HG03097 (cell line): ENCODE measurements at regions not wholly inside any gene's neighbourhood (a gene's known extent, or its start where the extent isn't known, plus 50 kb on each side); places are given as distances from the start of the nearest gene placed in this dataset.
"Not testable (repeated sequence)": the region's sequence is repeated elsewhere in the genome, so short reads cannot be mapped to it uniquely, and the experiment has no call there.

Experiments
- ATAC-seq: cut with Tn5 transposase; IDR thresholded peaks from one replicate; pipeline ENCODE4 v1.9.1; 2021; ENCODE audit not compliant: unreplicated experiment, low FRiP score

DNA sequence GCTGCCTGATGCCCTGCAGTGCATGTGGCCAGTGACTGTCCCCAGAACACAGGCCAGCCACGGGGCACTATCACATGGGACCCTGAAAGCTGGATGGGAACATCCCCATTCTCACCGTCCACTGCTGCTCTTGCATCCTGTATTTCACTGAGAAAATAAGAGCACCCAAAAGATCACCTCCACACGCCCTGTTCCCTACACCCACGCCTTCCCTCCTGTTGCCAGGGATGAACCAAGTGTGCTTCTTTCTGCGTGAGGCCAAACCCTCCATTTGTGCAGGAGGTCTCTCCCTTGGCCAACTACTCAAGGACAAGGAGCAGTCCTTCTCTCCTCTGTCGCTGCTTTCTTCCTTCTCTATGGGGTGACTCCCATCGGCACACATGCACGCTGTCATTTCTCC is 118.3 kb downstream of the LRRC37A3 start:
- ATAC-seq = not testable (repeated sequence)

DNA sequence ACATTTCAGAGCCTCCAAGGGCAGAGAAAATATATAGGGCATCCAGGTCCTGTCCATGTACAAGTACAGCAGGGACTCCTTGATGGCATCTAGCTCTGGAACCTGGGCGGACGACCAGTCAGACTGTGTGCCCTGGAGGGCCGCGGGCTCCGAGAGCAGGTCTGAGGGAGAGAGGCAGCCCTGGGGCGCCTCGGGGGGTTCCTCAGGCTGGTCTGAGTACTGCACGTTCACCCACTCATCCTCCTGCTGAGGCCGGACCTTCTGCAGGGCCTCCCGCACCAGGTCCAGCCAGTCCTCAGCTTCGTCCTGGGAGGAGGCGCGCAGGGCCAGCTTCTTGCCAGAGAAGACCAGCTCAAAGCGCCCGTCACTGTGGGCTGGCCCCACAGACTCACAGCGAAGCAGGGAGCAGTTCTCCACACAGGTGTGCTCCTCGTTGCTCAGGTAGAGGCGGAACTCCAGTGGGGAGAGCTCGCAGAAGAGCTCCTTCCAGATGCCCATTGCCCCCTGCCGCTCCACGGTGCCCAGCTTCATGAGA is 118.8 kb downstream of the LRRC37A3 start:
- ATAC-seq = not testable (repeated sequence)

DNA sequence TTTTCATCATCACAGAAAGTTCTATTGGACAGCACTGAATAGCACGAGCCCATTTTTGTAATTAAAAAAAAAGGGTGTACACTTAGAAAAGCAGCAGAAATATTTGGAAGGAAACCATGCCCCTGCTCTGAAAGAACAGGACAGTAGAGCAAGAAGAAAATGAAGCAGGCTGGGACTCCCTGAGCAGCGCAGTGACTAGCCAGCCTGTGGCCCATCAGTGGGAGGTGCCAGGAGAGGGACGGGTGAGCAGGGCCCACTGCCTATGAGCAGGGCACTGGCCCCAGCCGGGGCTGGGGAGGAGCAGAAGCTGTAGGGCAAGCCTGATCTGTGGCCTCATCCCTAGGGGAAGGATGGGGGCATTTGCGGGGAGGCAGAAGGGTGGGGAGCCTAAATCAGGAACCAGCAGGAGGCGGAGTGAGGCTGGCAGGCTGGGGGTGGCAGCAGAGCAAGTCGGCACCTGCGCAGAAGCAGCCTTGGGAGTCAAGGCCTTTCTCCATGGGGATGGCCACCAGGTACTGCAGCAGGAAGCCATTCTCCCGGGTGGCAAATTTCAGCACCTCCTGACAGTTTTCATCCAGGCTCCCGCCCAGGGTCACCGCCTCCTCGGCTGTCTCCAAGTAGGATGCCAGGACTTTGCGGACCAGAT is 119.6 kb downstream of the LRRC37A3 start:
- not testable (repeated sequence) for ATAC-seq

DNA sequence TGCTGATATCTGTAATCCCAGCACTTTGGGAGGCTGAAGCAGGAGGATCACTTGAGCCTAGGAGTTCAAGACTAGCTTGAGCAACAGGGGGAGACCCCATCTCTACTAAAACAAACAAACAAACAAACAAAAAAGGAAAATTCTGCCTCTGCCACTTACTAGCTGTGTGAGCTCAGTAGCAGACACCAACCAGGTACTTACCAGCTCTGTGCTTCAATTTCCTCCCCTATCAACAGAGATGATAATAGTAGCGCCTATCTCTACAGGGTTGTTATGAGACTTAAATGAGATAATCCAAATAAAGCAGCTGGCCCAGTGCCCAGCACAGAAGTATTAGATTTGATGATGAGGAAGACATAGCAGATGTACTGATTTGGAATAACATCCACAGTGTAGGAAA is 120.3 kb downstream of the LRRC37A3 start:
- ATAC-seq = not testable (repeated sequence)

DNA sequence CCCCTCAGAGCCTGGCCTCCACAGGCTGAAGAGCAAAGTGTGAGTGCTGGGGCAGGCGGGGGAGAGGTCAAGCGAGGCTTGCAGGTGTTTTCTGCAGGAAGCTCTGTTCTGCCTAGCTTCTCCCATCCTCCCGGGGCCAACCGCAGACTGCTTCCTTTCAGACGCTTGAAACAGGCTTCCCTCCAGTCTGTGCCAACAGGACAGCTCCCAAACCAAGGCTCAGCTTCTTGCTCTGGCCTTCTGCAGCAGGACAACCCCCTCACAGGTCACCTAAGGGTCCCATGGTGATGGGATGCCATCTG is 120.8 kb downstream of the LRRC37A3 start:
- not testable (repeated sequence) for ATAC-seq

DNA sequence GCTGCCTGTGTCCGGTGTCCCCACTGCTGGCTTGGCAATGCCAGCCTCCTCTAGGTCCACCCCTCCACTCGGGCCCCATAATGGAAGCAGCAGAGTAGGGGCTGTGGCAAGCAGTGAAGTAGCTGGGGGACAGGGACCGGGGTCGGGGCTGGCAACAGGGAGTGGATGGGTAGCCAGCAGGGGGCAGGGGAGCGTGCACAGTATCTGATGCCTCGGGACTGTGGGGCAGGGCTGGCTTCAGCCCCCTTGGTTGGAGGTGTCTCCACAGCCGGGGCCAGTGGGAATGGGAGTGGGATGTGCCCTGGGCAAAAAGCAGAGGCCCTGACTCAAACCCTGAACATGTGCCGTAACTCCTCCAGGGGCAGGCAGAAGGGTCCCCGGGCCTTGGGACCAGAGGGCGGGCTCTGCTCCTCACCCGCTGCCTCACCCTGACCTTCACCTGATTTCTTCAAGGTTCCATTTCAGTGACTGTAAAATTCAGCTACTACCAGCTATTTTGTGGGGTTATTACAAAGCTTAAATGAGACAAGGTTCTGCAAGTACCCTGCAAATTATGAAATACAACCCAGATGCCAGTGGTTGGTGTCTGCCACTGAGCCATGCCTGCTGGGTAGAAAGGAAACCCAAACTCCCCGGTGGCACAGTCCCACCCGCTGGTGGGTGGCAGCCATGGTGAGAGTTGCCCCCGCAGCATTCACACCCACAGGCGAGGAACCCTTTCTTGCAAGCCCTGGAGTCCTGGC is 121.4 kb downstream of the LRRC37A3 start:
- ATAC-seq = not testable (repeated sequence)

DNA sequence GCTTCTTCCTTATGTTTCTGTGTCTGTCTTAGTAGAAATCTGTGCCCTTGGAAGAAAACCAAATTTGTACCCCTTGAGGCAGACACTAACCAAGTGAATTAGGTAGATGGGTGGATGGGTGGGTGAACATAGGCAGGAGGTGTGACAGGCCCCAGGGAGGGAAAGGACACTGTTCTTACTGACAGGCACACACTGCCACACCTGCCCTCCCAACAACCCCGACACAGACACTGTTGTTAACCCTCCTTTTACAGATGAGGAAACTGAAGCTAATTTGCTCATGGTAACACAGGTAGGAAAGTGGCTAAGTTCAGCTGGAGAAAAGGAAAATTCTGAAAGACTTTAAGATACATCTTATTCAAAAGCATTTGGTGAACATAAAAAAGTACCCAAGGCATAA is 123.9 kb downstream of the LRRC37A3 start:
- ATAC-seq = not testable (repeated sequence)

DNA sequence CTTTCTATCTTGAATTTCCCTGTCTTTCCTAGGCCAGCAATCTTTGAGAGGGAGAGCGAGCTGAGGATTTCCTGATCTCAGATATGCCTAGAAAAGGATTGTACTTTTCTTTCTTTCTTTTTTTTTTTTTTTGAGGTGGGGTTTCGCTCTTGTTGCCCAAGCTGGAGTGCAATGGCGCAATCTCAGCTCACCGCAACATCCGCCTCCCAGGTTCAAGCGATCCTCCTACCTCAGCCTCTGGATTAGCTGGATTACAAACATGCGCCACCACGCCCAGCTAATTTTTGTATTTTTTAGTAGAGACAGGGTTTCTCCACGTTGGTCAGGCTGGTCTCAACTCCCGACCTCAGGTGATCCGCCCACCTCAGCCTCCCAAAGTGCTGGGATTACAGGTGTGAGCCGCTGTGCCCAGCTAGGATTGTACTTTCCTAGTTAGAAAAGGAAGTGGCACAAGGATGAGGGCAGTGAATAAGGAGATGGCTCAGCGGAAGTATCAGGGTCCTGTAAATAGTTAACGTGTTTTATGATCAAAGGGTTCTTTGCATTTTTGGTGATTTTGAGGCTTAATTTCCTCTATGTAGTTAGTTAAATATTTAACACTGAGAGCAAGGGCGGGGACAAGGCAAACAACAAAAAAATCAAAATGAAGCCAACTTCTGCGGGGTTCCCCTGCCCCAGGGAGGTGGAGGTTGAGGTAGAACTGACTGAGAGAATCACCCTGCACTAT is 124.6 kb downstream of the LRRC37A3 start:
- not testable (repeated sequence) for ATAC-seq

DNA sequence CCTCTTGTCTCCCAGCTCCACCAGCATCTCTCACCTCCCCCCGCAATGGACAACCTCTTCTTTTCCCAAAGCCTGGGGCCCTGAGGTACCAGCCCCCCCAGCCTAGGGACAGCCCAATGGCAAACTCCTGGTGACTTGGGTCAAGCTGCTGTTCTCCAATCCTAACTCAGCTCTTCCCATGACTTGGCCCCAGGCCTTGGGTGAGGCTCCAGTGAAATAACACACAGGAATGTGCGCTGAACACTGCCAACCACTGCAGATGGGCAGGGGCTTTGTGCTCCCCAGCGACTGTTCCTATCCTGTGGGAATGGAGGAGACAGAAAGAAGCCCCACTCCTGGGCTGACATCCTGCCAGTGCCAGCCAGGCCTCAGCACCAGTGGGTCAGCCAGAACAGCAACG is 125.2 kb downstream of the LRRC37A3 start:
- not testable (repeated sequence) for ATAC-seq

DNA sequence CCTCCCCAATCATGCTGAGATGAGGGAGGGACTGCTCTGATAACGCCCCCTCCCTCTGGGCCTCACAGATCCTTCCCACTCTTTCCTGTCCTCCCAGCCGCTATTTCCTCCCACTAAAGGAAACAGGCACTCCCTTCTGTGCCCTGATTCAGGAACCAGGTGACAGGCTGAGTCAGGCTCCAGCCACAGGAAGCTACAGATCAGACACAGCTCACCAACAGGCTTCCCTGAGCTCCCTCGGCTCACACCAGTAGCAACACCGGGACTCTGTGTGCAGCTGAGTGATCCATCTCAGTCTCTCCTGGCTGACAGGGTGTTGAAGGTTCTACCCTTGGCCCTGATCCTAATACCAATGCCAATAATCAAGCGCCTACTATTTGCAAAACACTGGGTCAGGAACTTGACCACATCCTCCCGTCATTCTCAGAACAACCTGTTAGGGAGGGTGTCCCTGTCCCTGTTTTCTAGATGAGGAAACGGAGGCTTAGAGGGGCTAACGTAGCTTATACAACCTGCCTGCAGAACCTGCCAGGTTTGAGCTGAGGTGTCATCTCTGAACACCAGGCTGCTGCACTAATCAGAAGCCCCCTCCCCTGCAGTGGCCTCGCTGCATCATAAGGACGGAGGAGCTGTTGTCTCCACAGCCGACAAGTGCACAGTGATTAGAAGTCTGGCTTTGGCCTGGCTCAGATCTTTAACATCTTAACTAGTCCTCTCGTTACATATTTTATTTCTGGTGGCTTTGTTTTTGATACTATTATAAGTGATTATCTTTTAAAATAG is 126.3 kb downstream of the LRRC37A3 start:
- not testable (repeated sequence) for ATAC-seq

DNA sequence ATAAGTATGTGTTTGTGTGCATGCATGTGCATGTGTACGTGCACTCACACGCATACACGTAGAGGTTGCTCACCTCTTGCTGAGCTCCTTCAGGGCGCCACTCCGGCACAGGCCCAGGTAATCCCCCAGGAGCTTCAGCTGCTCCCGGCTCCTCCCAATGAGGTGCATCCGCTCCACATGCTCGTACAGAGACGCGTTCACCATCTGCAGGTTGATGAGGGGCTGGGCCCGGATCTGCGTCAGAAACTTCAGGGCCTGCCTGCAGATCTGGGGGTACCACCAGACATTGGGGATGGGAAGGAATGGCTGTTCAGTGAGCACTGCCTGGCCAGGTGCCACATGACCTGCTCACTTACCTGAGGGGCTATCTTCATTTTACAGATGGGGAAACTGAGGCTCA is 127.0 kb downstream of the LRRC37A3 start:
- ATAC-seq = not testable (repeated sequence)

DNA sequence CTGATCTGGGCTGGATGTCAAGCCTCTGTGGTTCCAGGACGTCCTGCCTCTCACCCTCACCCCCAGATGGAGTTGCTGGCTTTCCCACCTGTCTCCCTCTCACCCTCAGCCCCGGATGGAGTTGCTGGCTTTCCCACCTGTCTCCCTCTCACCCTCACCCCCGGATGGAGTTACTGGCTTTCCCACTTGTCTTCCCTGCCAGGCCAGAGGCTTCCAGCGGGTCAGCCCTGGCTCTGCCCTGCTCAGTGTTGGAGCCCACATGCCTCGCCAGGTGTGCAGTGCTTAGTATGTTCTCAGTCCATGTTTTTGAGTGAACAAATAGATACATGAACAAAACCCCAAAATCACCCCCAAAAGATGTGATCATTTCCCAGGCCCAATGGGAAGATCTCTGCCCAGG is 127.6 kb downstream of the LRRC37A3 start:
- ATAC-seq = not testable (repeated sequence)

DNA sequence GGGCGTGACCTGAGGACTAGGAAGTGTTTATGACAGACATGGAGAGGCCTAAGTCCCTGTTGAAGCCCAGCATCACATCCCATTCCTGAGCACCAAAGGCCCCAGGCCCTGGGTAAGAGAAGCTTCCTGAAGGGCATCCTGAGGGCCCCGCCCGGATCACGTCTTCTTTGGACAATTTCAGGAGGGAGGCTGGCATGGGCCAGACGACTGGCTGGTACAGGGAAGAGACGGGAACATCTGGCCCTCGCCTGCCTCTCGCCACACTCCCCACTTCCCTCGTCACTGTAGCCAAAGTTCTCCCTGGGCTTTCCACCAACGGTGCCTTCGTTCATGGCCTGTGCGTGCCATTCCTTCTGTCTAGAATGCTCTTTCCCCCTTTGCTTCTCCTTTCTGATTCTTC is 128.1 kb downstream of the LRRC37A3 start:
- ATAC-seq = not testable (repeated sequence)

DNA sequence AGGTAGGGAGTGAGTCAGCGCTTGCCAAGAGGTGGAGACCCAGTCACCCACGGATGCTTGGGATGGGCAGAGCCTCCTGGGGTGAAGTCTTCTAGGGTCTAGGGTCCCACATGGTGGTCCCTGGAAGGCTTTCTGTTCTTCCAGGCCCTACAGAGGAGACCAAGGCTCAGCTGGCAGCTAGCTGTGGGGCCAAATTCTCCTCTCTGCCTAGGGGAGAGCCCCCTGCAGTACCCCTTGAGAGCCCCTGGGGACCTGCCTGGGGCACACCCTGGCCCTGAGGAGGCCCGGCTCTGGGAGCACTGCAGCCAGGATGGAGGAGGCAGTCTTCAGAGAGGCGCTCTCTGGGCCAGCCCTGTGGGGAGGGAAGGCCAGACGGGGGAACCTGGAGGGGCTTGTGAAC is 128.6 kb upstream of the SMURF2 start:
- ATAC-seq = not testable (repeated sequence)

DNA sequence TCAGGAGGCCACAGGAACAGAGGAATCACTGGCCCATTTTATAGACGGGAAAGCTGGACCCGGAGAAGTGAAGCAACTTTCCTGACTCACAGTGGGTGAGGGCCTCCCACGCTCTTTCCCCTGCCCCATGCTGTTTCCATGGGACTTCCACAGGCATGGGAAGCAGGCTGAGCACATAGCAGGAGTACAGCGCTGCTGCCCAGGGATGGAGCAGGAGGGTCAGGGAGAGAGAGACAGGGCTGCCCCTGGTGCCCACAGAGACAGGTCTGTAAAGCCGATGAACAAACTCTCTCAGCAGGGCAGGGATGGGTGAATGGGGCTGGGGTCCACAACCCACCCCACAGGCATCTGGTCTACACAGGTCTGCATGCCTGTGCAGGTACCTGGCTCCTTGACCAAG is 128.1 kb upstream of the SMURF2 start:
- not testable (repeated sequence) for ATAC-seq

DNA sequence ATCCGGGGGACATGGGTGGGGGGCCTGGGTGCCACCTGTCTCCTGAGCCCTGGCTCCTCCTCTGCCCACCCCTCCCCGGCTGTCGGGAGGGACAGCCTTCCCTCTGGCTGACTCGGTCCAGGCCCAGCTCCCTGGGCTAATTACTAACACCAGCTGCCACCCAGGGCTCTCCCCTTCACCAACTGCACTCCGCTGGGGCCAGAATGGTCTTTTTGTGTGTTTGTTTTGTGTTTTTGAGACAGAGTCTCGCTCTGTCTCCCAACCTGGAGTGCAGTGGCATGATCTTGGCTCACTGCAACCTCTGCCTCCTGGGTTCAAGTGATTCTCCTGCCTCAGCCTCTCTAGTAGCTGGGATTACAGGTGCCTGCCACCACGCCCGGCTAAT is 126.9 kb upstream of the SMURF2 start:
- not testable (repeated sequence) for ATAC-seq

DNA sequence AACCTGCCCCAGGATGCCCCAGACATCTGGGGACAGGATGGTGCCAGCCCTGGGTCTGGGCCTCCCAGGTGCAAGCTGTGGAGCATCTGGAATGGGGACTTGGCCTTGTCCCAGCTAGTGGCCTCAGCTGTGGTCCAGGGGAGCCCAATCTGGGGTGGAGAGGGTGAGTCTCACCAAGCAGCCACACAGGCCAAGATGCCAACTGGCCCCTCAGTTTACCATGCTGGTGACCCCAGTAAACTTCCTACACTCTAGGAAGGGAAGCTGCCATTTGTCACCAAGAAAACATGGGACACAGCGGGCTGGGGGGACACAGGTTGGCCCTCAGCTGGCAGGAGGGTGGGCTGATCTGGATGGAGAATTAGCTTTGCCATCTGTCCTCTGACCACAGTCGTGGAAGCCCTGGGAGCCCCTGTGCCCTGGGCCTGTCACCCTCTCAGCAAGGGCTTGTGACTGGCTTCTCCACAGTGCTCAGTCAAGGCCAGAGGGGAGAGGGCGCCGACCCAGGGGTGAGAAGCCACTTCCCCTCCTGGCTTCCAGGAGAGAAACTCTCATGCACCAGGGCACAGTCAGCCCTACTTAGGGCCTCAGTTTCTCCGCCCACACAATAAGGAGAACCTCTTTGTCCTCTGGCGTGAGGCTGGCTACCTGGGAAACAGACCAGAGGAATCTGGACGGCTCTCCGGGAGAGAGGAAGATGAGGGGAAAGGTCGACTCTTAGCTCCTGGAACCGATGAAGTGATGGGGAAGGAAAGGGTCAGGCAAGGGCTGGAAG is 126.4 kb upstream of the SMURF2 start:
- ATAC-seq = no peak

DNA sequence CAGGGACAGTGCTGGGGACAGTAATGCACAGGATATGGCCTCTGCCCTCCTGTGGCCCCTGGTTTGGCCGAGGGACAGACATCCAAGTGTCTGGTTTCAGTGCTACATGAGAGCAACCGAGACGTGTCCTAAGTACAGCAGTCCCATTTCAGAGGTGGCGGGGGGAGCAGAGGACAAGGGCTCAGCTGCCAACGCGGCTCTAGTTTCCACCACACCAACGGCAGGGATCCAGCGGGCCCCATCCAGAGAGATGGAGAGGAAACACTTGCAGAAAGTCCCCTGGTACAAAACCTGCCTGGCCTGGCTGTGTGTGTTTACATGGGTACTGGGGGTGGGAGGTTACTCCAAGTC is 125.8 kb upstream of the SMURF2 start:
- no peak for ATAC-seq

DNA sequence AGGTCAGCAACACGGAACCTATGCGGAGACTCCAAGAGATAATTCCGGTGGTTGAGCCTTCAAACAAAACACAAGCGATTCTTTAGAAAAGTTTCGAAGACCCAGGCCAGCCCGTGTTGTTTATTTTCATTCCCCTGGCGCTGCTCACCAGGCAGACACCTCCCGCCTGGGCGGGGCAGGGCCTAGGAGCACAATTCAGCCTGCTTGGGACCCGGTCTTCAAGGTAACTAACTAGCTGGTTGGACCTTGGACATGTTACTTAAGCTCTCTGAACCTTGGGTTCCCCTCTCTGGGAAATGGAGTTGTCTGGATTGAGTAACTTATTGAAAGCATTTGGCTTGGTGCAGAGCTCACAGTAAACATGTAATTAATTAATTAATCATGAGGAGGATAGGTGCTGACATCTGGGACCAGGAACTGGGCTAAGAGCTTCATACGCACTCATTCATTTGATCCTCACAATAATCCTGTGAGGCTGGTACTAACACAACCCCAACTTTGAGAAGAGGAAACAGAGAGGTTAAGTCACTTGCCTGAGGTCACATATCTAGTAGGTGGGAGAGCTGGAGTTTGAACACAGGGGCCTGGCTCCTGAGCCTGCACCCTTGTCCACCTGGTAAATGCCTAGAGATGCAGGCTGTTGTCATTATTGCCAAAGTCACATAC is 125.3 kb upstream of the SMURF2 start:
- no peak for ATAC-seq
